Endothelial cell of umbilical vein (primary cell): ENCODE measurements at regions not wholly inside any gene's neighbourhood (a gene's known extent, or its start where the extent isn't known, plus 50 kb on each side); places are given as distances from the start of the nearest gene placed in this dataset.

ENCODE experiments used
- TF ChIP-seq, protein P1 (sequence below): IDR thresholded peaks from 2 replicates; pipeline ENCODE4 v1.6.1; 2011; ENCODE audit not compliant: insufficient read depth, insufficient read length
- TF ChIP-seq, protein P2 (sequence below), 2 donors: IDR thresholded peaks; 1 replicate in 1 of 2; 2 replicates in 1 of 2; pipeline ENCODE4 v1.5.1; 2011; ENCODE audit warnings: low read length in 2 of 2, mild to moderate bottlenecking in 2 of 2, moderate library complexity in 2 of 2, control low read depth in 1 of 2, inconsistent platforms in 1 of 2, low read depth in 1 of 2; ENCODE audit not compliant: insufficient read depth in 1 of 2; ENCODE audit errors: extremely low read depth in 1 of 2

DNA sequence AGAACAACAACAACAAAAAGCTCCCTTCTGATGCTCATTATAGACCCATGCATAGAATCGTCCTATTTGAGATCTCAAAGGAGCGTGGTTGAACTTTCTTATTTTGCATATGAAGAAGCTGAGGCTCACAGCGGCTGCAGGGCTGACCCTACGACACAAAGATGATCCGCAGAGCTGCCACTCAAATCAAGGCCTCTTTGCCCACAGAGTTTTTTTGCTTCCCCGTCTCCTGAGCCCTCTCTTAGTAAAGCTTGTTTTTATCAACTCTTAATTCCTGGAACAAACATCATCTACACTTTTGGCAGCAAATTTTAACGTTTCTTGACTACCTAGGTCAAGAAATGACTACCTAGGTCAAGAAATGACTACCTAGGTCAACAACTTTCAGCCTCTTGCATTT, 73.7 kb downstream of the C16orf95 start:
- TF ChIP-seq, protein P1, sequence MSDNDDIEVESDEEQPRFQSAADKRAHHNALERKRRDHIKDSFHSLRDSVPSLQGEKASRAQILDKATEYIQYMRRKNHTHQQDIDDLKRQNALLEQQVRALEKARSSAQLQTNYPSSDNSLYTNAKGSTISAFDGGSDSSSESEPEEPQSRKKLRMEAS, result no peak
- TF ChIP-seq, protein P2, sequence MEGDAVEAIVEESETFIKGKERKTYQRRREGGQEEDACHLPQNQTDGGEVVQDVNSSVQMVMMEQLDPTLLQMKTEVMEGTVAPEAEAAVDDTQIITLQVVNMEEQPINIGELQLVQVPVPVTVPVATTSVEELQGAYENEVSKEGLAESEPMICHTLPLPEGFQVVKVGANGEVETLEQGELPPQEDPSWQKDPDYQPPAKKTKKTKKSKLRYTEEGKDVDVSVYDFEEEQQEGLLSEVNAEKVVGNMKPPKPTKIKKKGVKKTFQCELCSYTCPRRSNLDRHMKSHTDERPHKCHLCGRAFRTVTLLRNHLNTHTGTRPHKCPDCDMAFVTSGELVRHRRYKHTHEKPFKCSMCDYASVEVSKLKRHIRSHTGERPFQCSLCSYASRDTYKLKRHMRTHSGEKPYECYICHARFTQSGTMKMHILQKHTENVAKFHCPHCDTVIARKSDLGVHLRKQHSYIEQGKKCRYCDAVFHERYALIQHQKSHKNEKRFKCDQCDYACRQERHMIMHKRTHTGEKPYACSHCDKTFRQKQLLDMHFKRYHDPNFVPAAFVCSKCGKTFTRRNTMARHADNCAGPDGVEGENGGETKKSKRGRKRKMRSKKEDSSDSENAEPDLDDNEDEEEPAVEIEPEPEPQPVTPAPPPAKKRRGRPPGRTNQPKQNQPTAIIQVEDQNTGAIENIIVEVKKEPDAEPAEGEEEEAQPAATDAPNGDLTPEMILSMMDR (IDR thresholded peaks at IDR 0.05; ENCODE audit: extremely low read depth in 1 of 2, insufficient read depth in 1 of 2, low read depth in 1 of 2, low read length in 2 of 2), result no peak
